ENCODE measurements at regions not wholly inside any gene's neighbourhood (a gene's known extent, or its start where the extent isn't known, plus 50 kb on each side); places are given as distances from the start of the nearest gene placed in this dataset.

- no peaks in the 10 kb centered on the region for H3K27me3 ChIP-seq
- intact Hi-C loops (cut with DNase I), result no loop called here
- no peaks in the 10 kb centered on the region for H3K4me1 ChIP-seq
- 35 to 51% methylated on average over 8 of the region's 8 CpGs for WGBS, 2 donors
- no peaks in the 10 kb centered on the region for H3K9me3 ChIP-seq
- TF ChIP-seq POLR2A (IDR thresholded peaks at IDR 0.05), result no peak
- TF ChIP-seq CTCF (IDR thresholded peaks at IDR 0.05), result no peak
- no peak overlapping the region for H3K4me3 ChIP-seq
- DNase-seq (no peak), ATAC-seq (no peak)
- H3K36me3 ChIP-seq (replicated peaks in 1 of 2; ENCODE audit: insufficient read depth in 1 of 2, low read depth in 2 of 2), result no peaks in the 10 kb centered on the region
- no peak overlapping the region for H3K27ac ChIP-seq
Observed at GRCh38 chr16:6897876-6898485, 434.7 kb upstream of the RBFOX1 start.

DNA sequence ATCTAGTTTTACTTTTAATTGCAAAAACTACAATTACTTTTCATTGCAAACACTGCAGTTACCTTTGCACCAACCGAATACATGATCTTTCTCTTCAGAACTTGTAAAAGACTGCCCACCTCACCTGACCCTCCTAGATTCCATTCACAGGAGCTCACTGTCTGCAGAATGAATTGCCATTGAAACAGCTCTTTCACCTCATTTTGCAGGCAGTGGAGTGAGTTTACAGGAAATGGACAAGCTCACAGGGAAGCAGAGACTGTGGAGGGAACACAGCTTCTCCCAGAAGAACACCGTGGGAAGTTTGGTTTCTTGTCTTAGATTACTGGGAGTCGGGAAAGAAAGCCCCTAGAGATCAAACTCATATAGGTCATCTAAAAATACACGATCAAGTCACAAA lies 439.7 kb upstream of the RBFOX1 start:
- no peaks in the 10 kb centered on the region for H3K27me3 ChIP-seq
- H3K4me3 ChIP-seq, result no peak overlapping the region
- H3K4me1 ChIP-seq, result no peaks in the 10 kb centered on the region
- no peak for TF ChIP-seq CTCF (IDR thresholded peaks at IDR 0.05)
- TF ChIP-seq POLR2A (IDR thresholded peaks at IDR 0.05), result no peak
- 22 to 24% methylated on average over 4 of the region's 4 CpGs for WGBS, 2 donors
- DNase-seq, result no peak
- no peak for ATAC-seq
- no peaks in the 10 kb centered on the region for H3K36me3 ChIP-seq (replicated peaks in 1 of 2; ENCODE audit: insufficient read depth in 1 of 2, low read depth in 2 of 2)
- H3K9me3 ChIP-seq, result no peaks in the 10 kb centered on the region
- intact Hi-C loops (cut with DNase I), result no loop called here
- H3K27ac ChIP-seq, result no peak overlapping the region

GRCh38 chr16:6891496-6891895 lies 441.1 kb upstream of the RBFOX1 start:
- Histone ChIP-seq H3K4me3 (no peak overlapping the region), H3K9me3 (no peaks in the 10 kb centered on the region), H3K36me3 (replicated peaks in 1 of 2; ENCODE audit: insufficient read depth in 1 of 2, low read depth in 2 of 2) (no peaks in the 10 kb centered on the region), H3K27me3 (no peaks in the 10 kb centered on the region), H3K4me1 (no peaks in the 10 kb centered on the region), H3K27ac (no peak overlapping the region)
- intact Hi-C loops (cut with DNase I), result no loop called here
- 18 to 21% methylated on average over 2 of the region's 2 CpGs for WGBS, 2 donors
- ATAC-seq, result no peak
- TF ChIP-seq CTCF (IDR thresholded peaks at IDR 0.05) (no peak), POLR2A (IDR thresholded peaks at IDR 0.05) (no peak)
- no peak for DNase-seq

- no peak for TF ChIP-seq CTCF (IDR thresholded peaks at IDR 0.05)
- no peak for TF ChIP-seq POLR2A (IDR thresholded peaks at IDR 0.05)
- no peaks in the 10 kb centered on the region for H3K36me3 ChIP-seq (replicated peaks in 1 of 2; ENCODE audit: insufficient read depth in 1 of 2, low read depth in 2 of 2)
- intact Hi-C loops (cut with DNase I), result no loop called here
Observed at GRCh38 chr16:6888531-6888930, 444.1 kb upstream of the RBFOX1 start.

GRCh38 chr16:6884002-6884401 lies 448.6 kb upstream of the RBFOX1 start:
- H3K27ac ChIP-seq, result no peak overlapping the region
- TF ChIP-seq POLR2A (IDR thresholded peaks at IDR 0.05), result no peak
- no peak for TF ChIP-seq CTCF (IDR thresholded peaks at IDR 0.05)
- ATAC-seq (no peak), DNase-seq (no peak)
- no peaks in the 10 kb centered on the region for H3K27me3 ChIP-seq
- H3K36me3 ChIP-seq (replicated peaks in 1 of 2; ENCODE audit: insufficient read depth in 1 of 2, low read depth in 2 of 2), result no peaks in the 10 kb centered on the region
- no peak overlapping the region for H3K4me3 ChIP-seq
- intact Hi-C loops (cut with DNase I), result no loop called here
- H3K9me3 ChIP-seq, result no peaks in the 10 kb centered on the region
- 55 to 65% methylated on average over 6 to 7 of the region's 7 CpGs for WGBS, 2 donors
- no peaks in the 10 kb centered on the region for H3K4me1 ChIP-seq

More at GRCh38 chr16:6888531-6888930, 444.1 kb upstream of the RBFOX1 start:
- 51 to 67% methylated on average over 2 of the region's 2 CpGs for WGBS, 2 donors
- Histone ChIP-seq H3K4me1 (no peaks in the 10 kb centered on the region), H3K4me3 (no peak overlapping the region), H3K9me3 (no peaks in the 10 kb centered on the region), H3K27ac (no peak overlapping the region), H3K27me3 (no peaks in the 10 kb centered on the region)
- ATAC-seq (no peak), DNase-seq (no peak)
